ENCODE measurements at regions not wholly inside any gene's neighbourhood (a gene's known extent, or its start where the extent isn't known, plus 50 kb on each side); places are given as distances from the start of the nearest gene placed in this dataset.

DNA sequence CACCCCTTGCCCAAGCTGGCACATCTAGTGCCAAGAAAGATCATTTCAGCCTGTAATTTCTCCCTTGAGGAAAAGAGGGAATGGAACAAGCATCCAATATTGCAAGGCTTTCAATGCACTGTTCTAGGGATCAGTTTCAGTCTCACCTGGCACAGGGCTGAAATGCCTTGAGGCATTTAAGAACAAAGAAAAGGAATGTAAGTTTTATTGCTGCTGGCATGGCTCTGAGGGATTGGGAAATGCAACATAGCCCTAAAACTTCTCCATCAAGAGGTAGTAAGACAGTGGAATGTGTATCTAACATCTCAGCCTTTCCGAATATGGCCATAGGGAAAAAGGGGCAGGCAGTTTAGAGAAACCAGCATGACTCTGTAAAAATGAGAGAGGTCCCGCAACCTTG is 732.6 kb upstream of the LCORL start:
- TF ChIP-seq POLR2A (IDR thresholded peaks at IDR 0.05; ENCODE audit: low read depth, low read length) (no peak), POLR2AphosphoS5 (IDR thresholded peaks at IDR 0.05; ENCODE audit: low read depth, low read length) (no peak), TAF1 (IDR thresholded peaks at IDR 0.05; ENCODE audit: borderline replicate concordance, low read depth, low read length) (no peak)
- DNase-seq (ENCODE audit: insufficient read length) (no peak), FAIRE-seq (no peak)

GRCh38 chr4:18751083-18751482 is 729.5 kb upstream of the LCORL start:
- no peak for FAIRE-seq
- no peak for TF ChIP-seq POLR2A (IDR thresholded peaks at IDR 0.05; ENCODE audit: low read depth, low read length)
- TF ChIP-seq POLR2AphosphoS5 (IDR thresholded peaks at IDR 0.05; ENCODE audit: low read depth, low read length): no peak
- TF ChIP-seq TAF1 (IDR thresholded peaks at IDR 0.05; ENCODE audit: borderline replicate concordance, low read depth, low read length): no peak
- no peak for DNase-seq (ENCODE audit: insufficient read length)

GRCh38 chr4:18749391-18749790 is 727.8 kb upstream of the LCORL start:
- DNase-seq (ENCODE audit: insufficient read length) (no peak), FAIRE-seq (no peak)
- TF ChIP-seq POLR2A (IDR thresholded peaks at IDR 0.05; ENCODE audit: low read depth, low read length) (no peak), TAF1 (IDR thresholded peaks at IDR 0.05; ENCODE audit: borderline replicate concordance, low read depth, low read length) (no peak), POLR2AphosphoS5 (IDR thresholded peaks at IDR 0.05; ENCODE audit: low read depth, low read length) (no peak)

GRCh38 chr4:18736551-18736950 is 715.0 kb upstream of the LCORL start:
- DNase-seq (ENCODE audit: insufficient read length): no peak
- no peak for TF ChIP-seq POLR2A (IDR thresholded peaks at IDR 0.05; ENCODE audit: low read depth, low read length)
- no peak for FAIRE-seq

DNA sequence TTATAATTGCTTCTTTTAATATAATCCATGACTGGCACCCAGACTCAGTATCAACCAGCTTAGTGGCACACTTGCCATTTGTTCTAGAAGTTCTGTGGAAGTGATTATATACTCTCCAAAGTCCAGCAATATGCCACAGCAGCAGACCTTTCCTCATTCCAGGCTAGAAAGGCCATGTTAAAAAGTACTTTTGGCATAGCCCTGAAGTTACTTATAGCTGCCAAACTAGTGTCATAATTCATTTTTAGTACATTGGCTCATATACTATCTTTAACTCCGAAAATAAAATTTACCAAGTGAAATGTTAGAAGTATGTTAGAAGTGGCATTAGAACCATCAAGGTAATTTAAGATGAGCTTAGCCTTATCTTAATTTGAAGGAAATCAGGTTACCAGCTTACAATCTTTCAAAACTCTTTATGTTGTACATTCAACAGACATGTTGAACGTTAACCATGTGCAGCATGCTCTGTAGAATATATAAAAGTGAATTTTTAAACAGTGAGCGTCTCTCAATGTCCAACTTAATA is 714.2 kb upstream of the LCORL start:
- no peak for FAIRE-seq
- DNase-seq (ENCODE audit: insufficient read length): no peak
- TF ChIP-seq POLR2A (IDR thresholded peaks at IDR 0.05; ENCODE audit: low read depth, low read length) (no peak), TAF1 (IDR thresholded peaks at IDR 0.05; ENCODE audit: borderline replicate concordance, low read depth, low read length) (no peak), POLR2AphosphoS5 (IDR thresholded peaks at IDR 0.05; ENCODE audit: low read depth, low read length) (no peak)

GRCh38 chr4:18734405-18734804 is 712.9 kb upstream of the LCORL start:
- no peak for DNase-seq (ENCODE audit: insufficient read length)
- no peak for FAIRE-seq
- TF ChIP-seq TAF1 (IDR thresholded peaks at IDR 0.05; ENCODE audit: borderline replicate concordance, low read depth, low read length): no peak
- no peak for TF ChIP-seq POLR2A (IDR thresholded peaks at IDR 0.05; ENCODE audit: low read depth, low read length)
- no peak for TF ChIP-seq POLR2AphosphoS5 (IDR thresholded peaks at IDR 0.05; ENCODE audit: low read depth, low read length)

DNA sequence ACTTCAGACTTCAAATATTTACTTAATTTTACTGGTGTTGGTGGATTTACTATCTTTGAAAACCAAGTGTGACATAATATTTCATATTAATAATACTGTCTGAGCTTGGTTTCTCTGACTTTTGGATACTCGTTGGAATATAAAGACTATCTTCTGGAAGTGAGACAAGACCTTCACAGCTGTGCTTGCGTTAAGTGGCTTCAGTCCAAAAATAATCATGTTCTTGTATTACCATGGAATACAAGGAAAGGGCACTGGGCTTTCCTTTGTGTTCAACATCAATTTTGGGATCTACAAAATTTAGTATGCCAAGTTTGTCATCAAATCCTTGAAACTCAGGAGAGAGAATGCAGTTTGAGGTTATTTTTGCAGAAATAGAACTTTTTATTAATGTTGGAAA is 712.4 kb upstream of the LCORL start:
- TF ChIP-seq TAF1 (IDR thresholded peaks at IDR 0.05; ENCODE audit: borderline replicate concordance, low read depth, low read length): no peak
- TF ChIP-seq POLR2A (IDR thresholded peaks at IDR 0.05; ENCODE audit: low read depth, low read length): no peak
- no peak for TF ChIP-seq POLR2AphosphoS5 (IDR thresholded peaks at IDR 0.05; ENCODE audit: low read depth, low read length)

GRCh38 chr4:18722748-18723191 is 701.2 kb upstream of the LCORL start:
- TF ChIP-seq POLR2AphosphoS5 (IDR thresholded peaks at IDR 0.05; ENCODE audit: low read depth, low read length) (no peak), POLR2A (IDR thresholded peaks at IDR 0.05; ENCODE audit: low read depth, low read length) (no peak), TAF1 (IDR thresholded peaks at IDR 0.05; ENCODE audit: borderline replicate concordance, low read depth, low read length) (no peak)
- FAIRE-seq: no peak

More for the DNA sequence above, 712.4 kb upstream of the LCORL start:
- no peak for DNase-seq (ENCODE audit: insufficient read length)
- no peak for FAIRE-seq

DNA sequence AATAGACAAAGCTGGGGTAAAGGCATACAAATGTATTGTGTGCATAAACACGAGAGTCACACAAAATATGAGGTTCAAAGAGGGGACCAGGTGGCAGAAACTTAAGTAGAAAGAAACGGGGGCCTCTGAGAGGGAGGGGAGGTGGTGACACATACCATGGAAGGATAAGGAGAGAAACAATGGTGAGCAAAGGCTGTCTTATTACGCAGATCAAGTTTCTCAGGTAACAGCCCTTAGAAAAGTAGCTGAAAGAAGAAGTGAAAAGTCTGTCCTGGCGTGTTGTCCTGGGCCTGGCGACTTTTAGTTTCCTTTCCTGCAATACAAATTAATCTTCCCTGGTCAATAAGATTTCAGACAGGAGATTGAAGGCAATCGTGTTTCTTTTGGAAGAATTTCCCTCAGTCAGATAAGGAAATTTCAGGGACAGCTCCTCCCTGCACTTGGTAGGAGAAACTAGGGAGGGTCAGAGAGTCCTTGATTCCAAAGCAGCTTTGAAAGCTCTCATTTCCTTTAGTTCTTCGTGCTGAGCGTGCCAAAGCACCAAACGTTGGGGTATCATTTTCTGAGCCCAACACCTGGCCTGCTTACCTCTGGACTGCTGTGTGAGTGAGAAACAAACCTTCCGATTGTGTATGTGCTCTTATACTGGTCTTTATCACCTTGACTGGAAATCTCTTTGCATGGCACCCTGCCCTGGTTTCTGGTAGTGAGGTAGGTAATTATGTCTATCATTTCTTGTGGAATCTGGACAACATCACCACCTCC is 676.7 kb upstream of the LCORL start:
- DNase-seq (ENCODE audit: insufficient read length): no peak
- no peak for FAIRE-seq
- TF ChIP-seq POLR2AphosphoS5 (IDR thresholded peaks at IDR 0.05; ENCODE audit: low read depth, low read length) (no peak), TAF1 (IDR thresholded peaks at IDR 0.05; ENCODE audit: borderline replicate concordance, low read depth, low read length) (no peak), POLR2A (IDR thresholded peaks at IDR 0.05; ENCODE audit: low read depth, low read length) (no peak)

More at GRCh38 chr4:18722748-18723191, 701.2 kb upstream of the LCORL start:
- no peak for DNase-seq (ENCODE audit: insufficient read length)

- DNase-seq (ENCODE audit: insufficient read length) (no peak), FAIRE-seq (no peak)
Observed at GRCh38 chr4:18695733-18696527, 674.4 kb upstream of the LCORL start.

GRCh38 chr4:18691431-18692200 is 670.1 kb upstream of the LCORL start:
- FAIRE-seq (no peak), DNase-seq (ENCODE audit: insufficient read length) (no peak)
- TF ChIP-seq TAF1 (IDR thresholded peaks at IDR 0.05; ENCODE audit: borderline replicate concordance, low read depth, low read length) (no peak), POLR2A (IDR thresholded peaks at IDR 0.05; ENCODE audit: low read depth, low read length) (no peak), POLR2AphosphoS5 (IDR thresholded peaks at IDR 0.05; ENCODE audit: low read depth, low read length) (no peak)

More at GRCh38 chr4:18695733-18696527, 674.4 kb upstream of the LCORL start:
- TF ChIP-seq POLR2A (IDR thresholded peaks at IDR 0.05; ENCODE audit: low read depth, low read length): no peak
- no peak for TF ChIP-seq POLR2AphosphoS5 (IDR thresholded peaks at IDR 0.05; ENCODE audit: low read depth, low read length)
- TF ChIP-seq TAF1 (IDR thresholded peaks at IDR 0.05; ENCODE audit: borderline replicate concordance, low read depth, low read length): no peak
